ENCODE measurements at regions not wholly inside any gene's neighbourhood (a gene's known extent, or its start where the extent isn't known, plus 50 kb on each side); places are given as distances from the start of the nearest gene placed in this dataset.

GRCh38 chr3:106756901-106757300 lies 620.3 kb upstream of the CCDC54 start:
- no peak for DNase-seq (ENCODE audit: low read depth)

GRCh38 chr3:106758459-106758858 lies 618.8 kb upstream of the CCDC54 start:
- DNase-seq (ENCODE audit: low read depth), result no peak

- no peak for DNase-seq (ENCODE audit: low read depth)
Measured at GRCh38 chr3:106759731-106760130, 617.5 kb upstream of the CCDC54 start.

GRCh38 chr3:106765342-106765741 lies 611.9 kb upstream of the CCDC54 start:
- no peak for DNase-seq (ENCODE audit: low read depth)

GRCh38 chr3:106768941-106769480 lies 608.2 kb upstream of the CCDC54 start:
- no peak for DNase-seq (ENCODE audit: low read depth)

- DNase-seq (ENCODE audit: low read depth), result no peak
Measured at GRCh38 chr3:106773795-106774194, 603.4 kb upstream of the CCDC54 start.

GRCh38 chr3:106783231-106783630 lies 594.0 kb upstream of the CCDC54 start:
- no peak for DNase-seq (ENCODE audit: low read depth)

- DNase-seq (ENCODE audit: low read depth), result no peak
Measured at GRCh38 chr3:106789276-106789675, 588.0 kb upstream of the CCDC54 start.

- DNase-seq (ENCODE audit: low read depth), result no peak
Measured at GRCh38 chr3:106792716-106793115, 584.5 kb upstream of the CCDC54 start.

- no peak for DNase-seq (ENCODE audit: low read depth)
Measured at GRCh38 chr3:106794442-106794841, 582.8 kb upstream of the CCDC54 start.

GRCh38 chr3:106795553-106795952 lies 581.7 kb upstream of the CCDC54 start:
- no peak for DNase-seq (ENCODE audit: low read depth)

GRCh38 chr3:106797461-106797860 lies 579.8 kb upstream of the CCDC54 start:
- no peak for DNase-seq (ENCODE audit: low read depth)

- no peak for DNase-seq (ENCODE audit: low read depth)
Measured at GRCh38 chr3:106805625-106806024, 571.6 kb upstream of the CCDC54 start.

- no peak for DNase-seq (ENCODE audit: low read depth)
Measured at GRCh38 chr3:106806964-106807363, 570.3 kb upstream of the CCDC54 start.

GRCh38 chr3:106809041-106809440 lies 568.2 kb upstream of the CCDC54 start:
- DNase-seq (ENCODE audit: low read depth), result no peak

GRCh38 chr3:106809623-106810299 lies 567.5 kb upstream of the CCDC54 start:
- DNase-seq (ENCODE audit: low read depth), result no peak

- DNase-seq (ENCODE audit: low read depth), result no peak
Measured at GRCh38 chr3:106810300-106810875, 566.9 kb upstream of the CCDC54 start.

- DNase-seq (ENCODE audit: low read depth), result no peak
Measured at GRCh38 chr3:106811376-106811775, 565.9 kb upstream of the CCDC54 start.

GRCh38 chr3:106813742-106814141 lies 563.5 kb upstream of the CCDC54 start:
- no peak for DNase-seq (ENCODE audit: low read depth)

- DNase-seq (ENCODE audit: low read depth), result no peak
Measured at GRCh38 chr3:106814231-106814630, 563.0 kb upstream of the CCDC54 start.

- no peak for DNase-seq (ENCODE audit: low read depth)
Measured at GRCh38 chr3:106816838-106817237, 560.4 kb upstream of the CCDC54 start.

GRCh38 chr3:106817706-106818105 lies 559.5 kb upstream of the CCDC54 start:
- no peak for DNase-seq (ENCODE audit: low read depth)

- DNase-seq (ENCODE audit: low read depth), result no peak
Measured at GRCh38 chr3:106819440-106819839, 557.8 kb upstream of the CCDC54 start.

Measured in T-helper 22 cell (primary cell).